ENCODE measurements at regions not wholly inside any gene's neighbourhood (a gene's known extent, or its start where the extent isn't known, plus 50 kb on each side); places are given as distances from the start of the nearest gene placed in this dataset.

DNA sequence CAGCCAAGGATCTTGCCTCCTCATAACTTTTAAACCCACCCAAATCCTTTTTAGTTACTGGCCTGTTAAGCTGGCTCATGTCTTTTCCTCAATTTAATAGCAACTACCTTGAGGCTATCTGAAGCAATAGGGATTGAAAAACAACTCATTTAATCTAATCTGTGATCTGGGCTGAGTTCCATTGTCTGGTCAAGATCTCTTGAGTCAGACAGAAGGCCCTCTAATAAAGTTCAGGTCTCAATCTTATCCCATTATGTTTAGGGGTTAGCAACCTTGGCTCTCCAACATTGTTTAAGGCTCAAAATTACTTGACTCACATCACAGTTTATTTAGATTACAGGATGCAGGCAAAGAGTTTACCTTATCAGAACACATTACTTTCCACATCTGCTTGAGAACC is 436.1 kb downstream of the ANKRD50 start:
- ChIA-PET POLR2A (no interaction called here), CTCF (ENCODE audit: unreplicated experiment) (no interaction called here)
- Histone ChIP-seq H4K20me1 (ENCODE audit: insufficient read depth, low read length) (no peaks in the 10 kb centered on the region), H3K36me3 (ENCODE audit: insufficient read depth, low read length) (no peaks in the 10 kb centered on the region), H3K4me2 (ENCODE audit: low read length) (no peak overlapping the region), H3K4me1 (ENCODE audit: insufficient read depth, low read length, poor library complexity, severe bottlenecking) (no peaks in the 10 kb centered on the region), H3K79me2 (ENCODE audit: insufficient read depth, low read depth, low read length) (no peaks in the 10 kb centered on the region), H2AFZ (ENCODE audit: low read length) (no peak overlapping the region), H3K27ac (ENCODE audit: low read depth, low read length, poor library complexity, severe bottlenecking) (no peak overlapping the region), H3K9me3 (ENCODE audit: low read length) (no peaks in the 10 kb centered on the region), H3K4me3 (ENCODE audit: low read depth, low read length, poor library complexity, severe bottlenecking) (no peak overlapping the region), H3K9me2 (ENCODE audit: insufficient read depth, low read length) (no peaks in the 10 kb centered on the region)
- TF ChIP-seq EZH2phosphoT487 (IDR thresholded peaks at IDR 0.05; ENCODE audit: borderline replicate concordance, low read depth, low read length), result no peak
- TF ChIP-seq, protein P1, sequence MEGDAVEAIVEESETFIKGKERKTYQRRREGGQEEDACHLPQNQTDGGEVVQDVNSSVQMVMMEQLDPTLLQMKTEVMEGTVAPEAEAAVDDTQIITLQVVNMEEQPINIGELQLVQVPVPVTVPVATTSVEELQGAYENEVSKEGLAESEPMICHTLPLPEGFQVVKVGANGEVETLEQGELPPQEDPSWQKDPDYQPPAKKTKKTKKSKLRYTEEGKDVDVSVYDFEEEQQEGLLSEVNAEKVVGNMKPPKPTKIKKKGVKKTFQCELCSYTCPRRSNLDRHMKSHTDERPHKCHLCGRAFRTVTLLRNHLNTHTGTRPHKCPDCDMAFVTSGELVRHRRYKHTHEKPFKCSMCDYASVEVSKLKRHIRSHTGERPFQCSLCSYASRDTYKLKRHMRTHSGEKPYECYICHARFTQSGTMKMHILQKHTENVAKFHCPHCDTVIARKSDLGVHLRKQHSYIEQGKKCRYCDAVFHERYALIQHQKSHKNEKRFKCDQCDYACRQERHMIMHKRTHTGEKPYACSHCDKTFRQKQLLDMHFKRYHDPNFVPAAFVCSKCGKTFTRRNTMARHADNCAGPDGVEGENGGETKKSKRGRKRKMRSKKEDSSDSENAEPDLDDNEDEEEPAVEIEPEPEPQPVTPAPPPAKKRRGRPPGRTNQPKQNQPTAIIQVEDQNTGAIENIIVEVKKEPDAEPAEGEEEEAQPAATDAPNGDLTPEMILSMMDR (conservative IDR thresholded peaks at IDR 0.05; ENCODE audit: low read length), result no peak
- DNase-seq (ENCODE audit: low spot score), result no peak
- no TSS peak for BruUV-seq (replicated peaks)
- intact Hi-C loops (cut with micrococcal nuclease; ENCODE audit: unreplicated experiment), result no loop called here

DNA sequence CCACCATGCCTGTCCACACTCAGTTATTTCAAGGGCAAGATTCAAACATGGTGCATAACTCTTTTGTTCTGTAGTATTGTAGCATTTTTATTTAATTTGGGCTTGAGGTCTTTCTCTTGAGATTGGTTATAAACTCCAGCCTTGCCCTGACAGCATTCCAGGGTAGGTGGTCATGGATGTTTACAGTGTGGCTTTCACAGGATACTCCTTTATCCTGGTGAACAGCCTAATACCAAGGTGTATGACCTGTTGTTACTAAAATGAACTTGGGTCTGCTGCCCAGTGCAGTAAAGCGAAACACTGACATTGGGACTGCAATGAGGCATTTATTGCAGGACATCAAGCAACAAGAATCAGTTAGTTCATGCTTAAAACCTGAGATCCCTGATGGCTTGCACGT is 434.8 kb downstream of the ANKRD50 start:
- CTCF ChIA-PET (ENCODE audit: unreplicated experiment), result no interaction called here
- H3K79me2 ChIP-seq (ENCODE audit: insufficient read depth, low read depth, low read length), result no peaks in the 10 kb centered on the region
- H4K20me1 ChIP-seq (ENCODE audit: insufficient read depth, low read length), result no peaks in the 10 kb centered on the region
- no peaks in the 10 kb centered on the region for H3K36me3 ChIP-seq (ENCODE audit: insufficient read depth, low read length)
- H3K27ac ChIP-seq (ENCODE audit: low read depth, low read length, poor library complexity, severe bottlenecking), result no peak overlapping the region
- DNase-seq (ENCODE audit: low spot score), result no peak
- no peak for TF ChIP-seq EZH2phosphoT487 (IDR thresholded peaks at IDR 0.05; ENCODE audit: borderline replicate concordance, low read depth, low read length)
- TF ChIP-seq, protein P1 (conservative IDR thresholded peaks at IDR 0.05; ENCODE audit: low read length), result no peak
- no peaks in the 10 kb centered on the region for H3K9me2 ChIP-seq (ENCODE audit: insufficient read depth, low read length)
- H3K4me3 ChIP-seq (ENCODE audit: low read depth, low read length, poor library complexity, severe bottlenecking), result no peak overlapping the region
- no peak overlapping the region for H3K4me2 ChIP-seq (ENCODE audit: low read length)
- intact Hi-C loops (cut with micrococcal nuclease; ENCODE audit: unreplicated experiment), result no loop called here
- no peaks in the 10 kb centered on the region for H3K9me3 ChIP-seq (ENCODE audit: low read length)
- H3K4me1 ChIP-seq (ENCODE audit: insufficient read depth, low read length, poor library complexity, severe bottlenecking), result no peaks in the 10 kb centered on the region
- POLR2A ChIA-PET, result interaction anchor here (0.7 kb wide), 1 partner anchor 342 kb away, joined by 3 read pairs; no protein-coding TSS in a partner anchor
- no TSS peak for BruUV-seq (replicated peaks)
- no peak overlapping the region for H2AFZ ChIP-seq (ENCODE audit: low read length)

DNA sequence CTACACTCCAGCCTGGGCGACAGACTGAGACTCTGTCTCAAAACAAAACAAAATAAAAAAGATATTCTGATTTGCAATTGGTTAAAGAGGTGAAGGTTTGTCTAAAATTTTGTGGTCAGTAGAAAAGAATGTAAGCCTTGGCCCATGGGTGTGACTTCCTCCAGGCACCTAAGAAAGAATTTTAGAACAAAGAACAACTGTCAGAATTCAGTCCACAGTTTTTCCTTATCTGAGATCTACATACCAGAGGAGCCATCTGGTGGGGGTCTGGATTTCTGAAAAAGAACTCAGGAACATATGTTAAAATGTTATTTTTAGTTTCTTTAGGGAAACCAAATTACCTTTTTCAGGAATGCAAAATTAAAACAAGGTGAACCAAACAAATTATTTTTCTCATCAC is 434.1 kb downstream of the ANKRD50 start:
- H3K9me3 ChIP-seq (ENCODE audit: low read length), result no peaks in the 10 kb centered on the region
- no TSS peak for BruUV-seq (replicated peaks)
- CTCF ChIA-PET (ENCODE audit: unreplicated experiment), result no interaction called here

More for the DNA sequence above, 434.1 kb downstream of the ANKRD50 start:
- no peak overlapping the region for H3K27ac ChIP-seq (ENCODE audit: low read depth, low read length, poor library complexity, severe bottlenecking)
- POLR2A ChIA-PET, result no interaction called here
- H2AFZ ChIP-seq (ENCODE audit: low read length), result no peak overlapping the region
- no peak overlapping the region for H3K4me2 ChIP-seq (ENCODE audit: low read length)
- no peak overlapping the region for H3K4me3 ChIP-seq (ENCODE audit: low read depth, low read length, poor library complexity, severe bottlenecking)
- H3K4me1 ChIP-seq (ENCODE audit: insufficient read depth, low read length, poor library complexity, severe bottlenecking), result no peaks in the 10 kb centered on the region
- H3K36me3 ChIP-seq (ENCODE audit: insufficient read depth, low read length), result no peaks in the 10 kb centered on the region
- H3K9me2 ChIP-seq (ENCODE audit: insufficient read depth, low read length), result no peaks in the 10 kb centered on the region
- intact Hi-C loops (cut with micrococcal nuclease; ENCODE audit: unreplicated experiment), result no loop called here
- no peaks in the 10 kb centered on the region for H4K20me1 ChIP-seq (ENCODE audit: insufficient read depth, low read length)
- H3K79me2 ChIP-seq (ENCODE audit: insufficient read depth, low read depth, low read length), result no peaks in the 10 kb centered on the region
- no peak for DNase-seq (ENCODE audit: low spot score)
- TF ChIP-seq, protein P1 (conservative IDR thresholded peaks at IDR 0.05; ENCODE audit: low read length), result no peak
- TF ChIP-seq EZH2phosphoT487 (IDR thresholded peaks at IDR 0.05; ENCODE audit: borderline replicate concordance, low read depth, low read length), result no peak

All from OCI-LY7 (cell line).